UCSD-AML1 (cell line): ENCODE measurements at regions not wholly inside any gene's neighbourhood (a gene's known extent, or its start where the extent isn't known, plus 50 kb on each side); places are given as distances from the start of the nearest gene placed in this dataset.

Experiments
- DNase-seq: peaks from one replicate; lab custom pipeline; 2025; ENCODE audit not compliant: unreplicated experiment; lab: John Stamatoyannopoulos, UW

GRCh38 chr14:100638211-100638855, 51.1 kb upstream of the BEGAIN start:
- no peak for DNase-seq

- DNase-seq, result no peak
Measured at GRCh38 chr14:100639280-100639679, 52.1 kb upstream of the BEGAIN start.

- DNase-seq, result peak; percentile 83
Measured at GRCh38 chr14:100640471-100641273, 53.5 kb upstream of the BEGAIN start.

GRCh38 chr14:100641274-100641860, 54.1 kb upstream of the BEGAIN start:
- DNase-seq, result no peak

GRCh38 chr14:100643426-100643825, 56.2 kb upstream of the BEGAIN start:
- DNase-seq, result no peak

GRCh38 chr14:100644383-100644782, 57.2 kb upstream of the BEGAIN start:
- DNase-seq, result peak; percentile 31

- DNase-seq, result no peak
Measured at GRCh38 chr14:100644784-100645183, 57.6 kb upstream of the BEGAIN start.

- DNase-seq, result peak; percentile 85
Measured at GRCh38 chr14:100645196-100645981, 58.2 kb upstream of the BEGAIN start.

GRCh38 chr14:100645982-100646314, 58.7 kb upstream of the BEGAIN start:
- no peak for DNase-seq

GRCh38 chr14:100648474-100649172, 61.4 kb upstream of the BEGAIN start:
- DNase-seq, result no peak

- DNase-seq, result no peak
Measured at GRCh38 chr14:100649173-100649519, 61.9 kb upstream of the BEGAIN start.

GRCh38 chr14:100651999-100652508, 64.8 kb upstream of the BEGAIN start:
- DNase-seq, result no peak

- no peak for DNase-seq
Measured at GRCh38 chr14:100652744-100653143, 65.5 kb upstream of the BEGAIN start.

- DNase-seq, result peak; percentile 47
Measured at GRCh38 chr14:100653409-100653808, 66.2 kb upstream of the BEGAIN start.

- no peak for DNase-seq
Measured at GRCh38 chr14:100654025-100654813, 67.0 kb upstream of the BEGAIN start.

GRCh38 chr14:100654814-100655740, 67.9 kb upstream of the BEGAIN start:
- peak; percentile 44 for DNase-seq

- DNase-seq, result no peak
Measured at GRCh38 chr14:100655741-100656085, 68.5 kb upstream of the BEGAIN start.

- no peak for DNase-seq
Measured at GRCh38 chr14:100656996-100657395, 69.7 kb upstream of the DLK1 start.

- no peak for DNase-seq
Measured at GRCh38 chr14:100657780-100658179, 68.9 kb upstream of the DLK1 start.
